PC-3 (cell line): ENCODE measurements at regions not wholly inside any gene's neighbourhood (a gene's known extent, or its start where the extent isn't known, plus 50 kb on each side); places are given as distances from the start of the nearest gene placed in this dataset.

Experiments used
- ATAC-seq: fragments of 200-7000 bp; cut with Tn5 transposase; 2 replicates; pipeline ENCODE4 v1.9.1; 2020; ENCODE audit warnings: mild to moderate bottlenecking, moderate library complexity
- BruUV-seq: library from RNA; stranded (reverse); fragments of 400-500 nt; replicated peaks from 2 replicates; lab custom pipeline; 2021; lab: Mats Ljungman, UMichigan
- CTCF ChIA-PET: fragments of 300-600 bp; sonication (Branson Sonifier 250); formaldehyde crosslinking; loops from one replicate; lab custom pipeline; 2022; ENCODE audit warnings: antibody characterized with exemption; lab: Charles Lee
- POLR2A ChIA-PET: fragments of 300-600 bp; sonication (Branson Sonifier 250); formaldehyde crosslinking; loops from one replicate; lab custom pipeline; 2022; ENCODE audit warnings: antibody characterized with exemption; ENCODE audit not compliant: unreplicated experiment; lab: Charles Lee
- DNase-seq: peaks from one replicate; pipeline ENCODE4 v3.0.0-alpha.2; 2015
- H2AFZ ChIP-seq: fragments of 300-600 bp; sonication (generic); 2 replicates; pipeline ENCODE4 v1.6.0; 2016; ENCODE audit warnings: antibody characterized with exemption, low read length
- H3F3A ChIP-seq: fragments of 300-600 bp; sonication (generic); one replicate; pipeline ENCODE4 v1.6.0; 2017; ENCODE audit warnings: antibody characterized with exemption, low read length, control low read depth, mild to moderate bottlenecking; ENCODE audit not compliant: unreplicated experiment
- H3K27ac ChIP-seq: fragments of 300-600 bp; sonication (generic); 2 replicates; pipeline ENCODE4 v1.5.1; 2016; ENCODE audit warnings: mild to moderate bottlenecking, low read length
- H3K27me3 ChIP-seq: fragments of 300-600 bp; sonication (generic); 2 replicates; pipeline ENCODE4 v1.6.1; 2016; ENCODE audit warnings: low read length, mixed read lengths
- H3K36me3 ChIP-seq: fragments of 300-600 bp; sonication (generic); 2 replicates; pipeline ENCODE4 v1.6.1; 2016; ENCODE audit warnings: low read depth, mixed run types, low read length, mixed read lengths
- H3K4me1 ChIP-seq: fragments of 300-600 bp; sonication (generic); 2 replicates; pipeline ENCODE4 v1.5.1; 2016; ENCODE audit warnings: low read length; ENCODE audit not compliant: insufficient read depth
- H3K4me2 ChIP-seq: fragments of 300-600 bp; sonication (generic); 2 replicates; pipeline ENCODE4 v1.6.0; 2016; ENCODE audit warnings: low read length
- H3K4me3 ChIP-seq: fragments of 300-600 bp; sonication (generic); 2 replicates; pipeline ENCODE4 v1.5.1; 2016; ENCODE audit warnings: mild to moderate bottlenecking, low read length, mixed read lengths
- H3K79me2 ChIP-seq: fragments of 300-600 bp; sonication (generic); 2 replicates; pipeline ENCODE4 v1.6.1; 2017; ENCODE audit warnings: low read length, mixed read lengths
- H3K9ac ChIP-seq: fragments of 300-600 bp; sonication (generic); 2 replicates; pipeline ENCODE4 v1.6.0; 2016; ENCODE audit warnings: mild to moderate bottlenecking, low read length
- H3K9me2 ChIP-seq: fragments of 300-600 bp; sonication (generic); replicated peaks from 2 replicates; pipeline ENCODE4 v1.6.1; 2016; ENCODE audit warnings: mixed run types, low read length, mixed read lengths
- H3K9me3 ChIP-seq: fragments of 300-600 bp; sonication (generic); 2 replicates; pipeline ENCODE4 v1.6.1; 2016; ENCODE audit warnings: low read length, mixed read lengths
- H4K20me1 ChIP-seq: fragments of 300-600 bp; sonication (generic); 2 replicates; pipeline ENCODE4 v1.6.1; 2016; ENCODE audit warnings: low read length, mixed read lengths
- CTCF ChIP-seq: fragments of 300-600 bp; sonication (generic); conservative IDR thresholded peaks from 2 replicates; pipeline ENCODE4 v1.5.1; 2017; ENCODE audit warnings: antibody characterized with exemption, low read depth, mild to moderate bottlenecking, low read length
- EZH2 ChIP-seq: fragments of 300-600 bp; sonication (generic); IDR thresholded peaks from one replicate; pipeline ENCODE4 v1.6.1; 2017; ENCODE audit warnings: antibody characterized with exemption, mild to moderate bottlenecking, low read length; ENCODE audit not compliant: unreplicated experiment
- EZH2phosphoT487 ChIP-seq: fragments of 300-600 bp; sonication (generic); IDR thresholded peaks from 2 replicates; pipeline ENCODE4 v1.6.1; 2018; ENCODE audit warnings: mild to moderate bottlenecking, antibody characterized with exemption, low read length, borderline replicate concordance
- intact Hi-C: fragments of 100-400 bp; cut with micrococcal nuclease; formaldehyde crosslinking; loops from 2 replicates; pipeline ENCODE4 v1.9.0; 2023

GRCh38 chr9:28810388-28811075, 1237.3 kb upstream of the C9orf72 start:
- CTCF ChIA-PET, result no interaction called here
- ATAC-seq, result peak; percentile 92
- no peaks in the 10 kb centered on the region for H3F3A ChIP-seq

GRCh38 chr9:28820741-28821140, 1247.5 kb upstream of the C9orf72 start:
- no peak for ATAC-seq
- H2AFZ ChIP-seq, result no peak overlapping the region

More at GRCh38 chr9:28810388-28811075, 1237.3 kb upstream of the C9orf72 start:
- intact Hi-C loops, result loop anchor here (5.0 kb wide), 1 partner anchor 117 kb away; no protein-coding TSS in a partner anchor
- no TSS peak for BruUV-seq
- peak overlapping the region; percentile 32; the same call in 1 of the 2 replicates for H3K9ac ChIP-seq
- H3K4me1 ChIP-seq, result peaks cover 28% of the 10 kb centered on the region
- TF ChIP-seq CTCF, result no peak
- TF ChIP-seq EZH2phosphoT487, result no peak
- TF ChIP-seq EZH2, result no peak
- no peaks in the 10 kb centered on the region for H3K36me3 ChIP-seq
- POLR2A ChIA-PET, result no interaction called here
- no peak overlapping the region for H2AFZ ChIP-seq
- H3K27ac ChIP-seq, result peak overlapping the region; percentile 85
- peak overlapping the region; percentile 50 for H3K4me2 ChIP-seq
- no peaks in the 10 kb centered on the region for H3K9me3 ChIP-seq
- H3K4me3 ChIP-seq, result no peak overlapping the region
- H4K20me1 ChIP-seq, result no peaks in the 10 kb centered on the region
- no peaks in the 10 kb centered on the region for H3K9me2 ChIP-seq
- H3K27me3 ChIP-seq, result no peaks in the 10 kb centered on the region
- no peaks in the 10 kb centered on the region for H3K79me2 ChIP-seq
- peak; percentile 79 for DNase-seq

More at GRCh38 chr9:28820741-28821140, 1247.5 kb upstream of the C9orf72 start:
- no peak overlapping the region for H3K27ac ChIP-seq
- no peaks in the 10 kb centered on the region for H3F3A ChIP-seq
- H3K36me3 ChIP-seq, result no peaks in the 10 kb centered on the region; the same call in 1 of the 2 replicates
- H3K4me3 ChIP-seq, result no peak overlapping the region
- no peak for DNase-seq
- H3K4me1 ChIP-seq, result peaks cover 11% of the 10 kb centered on the region
- no peaks in the 10 kb centered on the region for H3K27me3 ChIP-seq
- no peaks in the 10 kb centered on the region for H3K9me2 ChIP-seq
- H3K9ac ChIP-seq, result no peak overlapping the region
- no peaks in the 10 kb centered on the region for H4K20me1 ChIP-seq
- ChIA-PET POLR2A (no interaction called here), CTCF (interaction anchor here (0.6 kb wide), 1 partner anchor 47 kb away, joined by 3 read pairs; no protein-coding TSS in a partner anchor)
- no peak overlapping the region for H3K4me2 ChIP-seq
- H3K79me2 ChIP-seq, result no peaks in the 10 kb centered on the region
- TF ChIP-seq CTCF (0 out of 2 replicates have a peak, but pooled peaks have one; percentile 24), EZH2 (no peak), EZH2phosphoT487 (no peak)
- no TSS peak for BruUV-seq
- intact Hi-C loops, result no loop called here
- H3K9me3 ChIP-seq, result no peaks in the 10 kb centered on the region
